Transverse colon (tissue), 4 donors: ENCODE measurements at regions not wholly inside any gene's neighbourhood (a gene's known extent, or its start where the extent isn't known, plus 50 kb on each side); places are given as distances from the start of the nearest gene placed in this dataset.

Source experiments
- DNase-seq: peaks from one replicate; pipeline ENCODE4 v3.0.0-alpha.2; 2019
- H3K27ac ChIP-seq, 4 donors: fragments of 200-600 bp; sonication (generic); 2 replicates each; pipeline ENCODE4 v1.5.1; 2016 to 2018; ENCODE audit warnings: inconsistent platforms in 4 of 4
- H3K27me3 ChIP-seq: fragments of 200-600 bp; sonication (generic); 2 replicates; pipeline ENCODE4 v1.5.1; 2017; ENCODE audit warnings: inconsistent platforms
- H3K36me3 ChIP-seq, 4 donors: fragments of 200-600 bp; sonication (generic); 2 replicates each; pipeline ENCODE4 v1.5.1; 2017 to 2019; ENCODE audit warnings: inconsistent platforms in 4 of 4
- H3K4me1 ChIP-seq, 4 donors: fragments of 200-600 bp; sonication (generic); 2 replicates each; pipeline ENCODE4 v1.5.1; 2017 to 2020; ENCODE audit warnings: inconsistent platforms in 4 of 4
- H3K4me3 ChIP-seq, 4 donors: fragments of 200-600 bp; sonication (generic); 1 replicate in 1 of 4; 2 replicates in 3 of 4; pipeline versions ENCODE4 v1.5.1 to v1.6.1; 2017 to 2019; ENCODE audit warnings: inconsistent platforms in 4 of 4
- H3K9me3 ChIP-seq, 2 donors: fragments of 200-600 bp; sonication (generic); 2 replicates each; pipeline ENCODE4 v1.5.1; 2017 to 2019; ENCODE audit warnings: inconsistent platforms in 2 of 2
- CTCF ChIP-seq, 5 experiments: fragments of 200-600 bp in 3 of 5; fragments of 450-650 bp in 2 of 5; sonication (generic) in 3 of 5; IDR thresholded peaks; 1 replicate in 2 of 5; 2 replicates in 3 of 5; pipeline ENCODE4 v1.5.1; 2016 to 2017; ENCODE audit warnings: antibody characterized with exemption in 5 of 5, inconsistent platforms in 3 of 5, mild to moderate bottlenecking in 2 of 5, moderate library complexity in 1 of 5
- EP300 ChIP-seq: sonication (generic); formaldehyde crosslinking; IDR thresholded peaks from one replicate; pipeline ENCODE4 v1.6.1; 2017; ENCODE audit warnings: antibody characterized with exemption, low read depth
- POLR2A ChIP-seq: fragments of 450-650 bp; IDR thresholded peaks from one replicate; pipeline ENCODE4 v1.6.1; 2016; ENCODE audit warnings: antibody characterized with exemption, mild to moderate bottlenecking, moderate library complexity
- POLR2AphosphoS5 ChIP-seq, 3 donors: sonication (generic); formaldehyde crosslinking; IDR thresholded peaks; one replicate each; pipeline ENCODE4 v1.6.1; 2016; ENCODE audit warnings: antibody characterized with exemption in 3 of 3
- WGBS, 2 donors: methylation state at CpG; one replicate each; pipeline ENCODE4 v1.1.5; 2018; ENCODE audit warnings: low coverage in 1 of 2; 5-methylcytosine and 5-hydroxymethylcytosine counted together
- in situ Hi-C, 4 donors: fragments of 200-750 bp; cut with MboI; loops; one replicate each; pipeline versions ENCODE4 v1.15.0 to v1.15.1; 2017; ENCODE audit warnings: low sequenced_read_pairs in 3 of 4, low pct_ligation_motif_present in 1 of 4, low pct_unique_long_range_greater_than_20kb in 1 of 4
- intact Hi-C: fragments of 100-400 bp; cut with DNase I; formaldehyde crosslinking; loops from one replicate; pipeline ENCODE4 v1.15.1; 2023; ENCODE audit warnings: low total_unique reads

DNA sequence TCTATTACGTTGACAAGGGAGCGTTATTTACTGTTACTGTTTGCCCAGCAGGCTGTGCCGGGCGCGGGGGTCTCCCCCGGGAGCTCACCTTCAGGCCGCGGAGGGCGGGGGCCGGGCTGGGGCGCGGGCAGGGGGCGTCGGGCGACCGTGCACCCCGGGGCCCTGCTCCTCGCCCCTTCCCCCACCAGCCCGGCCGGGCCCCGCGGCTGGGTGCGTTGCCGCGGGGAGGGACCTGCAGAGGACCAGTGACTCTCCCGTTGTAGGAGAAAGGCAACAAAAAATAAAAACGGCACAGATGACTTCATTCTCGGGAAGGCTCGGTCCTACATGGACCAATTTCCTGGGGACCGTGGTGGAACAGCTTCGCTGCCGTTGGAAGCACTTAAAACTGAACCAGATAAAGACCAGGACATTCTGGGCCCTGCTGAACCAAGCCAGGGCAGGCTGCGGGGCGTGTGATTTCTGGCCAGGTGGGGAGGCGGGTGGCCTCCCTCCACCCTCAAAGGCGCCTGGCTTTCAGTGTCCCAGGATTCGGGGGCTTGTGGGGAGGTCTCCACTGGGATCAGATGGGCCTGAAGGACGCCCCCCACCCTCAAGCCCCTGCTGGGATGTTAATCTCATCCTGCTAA, 57.4 kb downstream of the IGLL1 start:
- H3K4me3 ChIP-seq, result peak overlapping the region in 3 of 4 donors; percentile 20 to 61 (median 44)
- TF ChIP-seq POLR2A (peak; percentile 17), CTCF (IDR thresholded peaks at IDR 0.05) (no peak)
- 12 to 35% methylated on average over 8 to 36 of the region's 38 CpGs for WGBS, 2 donors
- intact Hi-C loops, result no loop called here
- DNase-seq, result no peak
- no peaks in the 10 kb centered on the region for H3K27me3 ChIP-seq
- peaks cover 13 to 43% (median 29%) of the 10 kb centered on the region in 4 donors for H3K4me1 ChIP-seq
- no peaks in the 10 kb centered on the region for H3K9me3 ChIP-seq
- in situ Hi-C loops, result no loop called here
- H3K36me3 ChIP-seq, result no peaks in the 10 kb centered on the region
- peak overlapping the region; percentile 82 to 94 (median 90) for H3K27ac ChIP-seq

DNA sequence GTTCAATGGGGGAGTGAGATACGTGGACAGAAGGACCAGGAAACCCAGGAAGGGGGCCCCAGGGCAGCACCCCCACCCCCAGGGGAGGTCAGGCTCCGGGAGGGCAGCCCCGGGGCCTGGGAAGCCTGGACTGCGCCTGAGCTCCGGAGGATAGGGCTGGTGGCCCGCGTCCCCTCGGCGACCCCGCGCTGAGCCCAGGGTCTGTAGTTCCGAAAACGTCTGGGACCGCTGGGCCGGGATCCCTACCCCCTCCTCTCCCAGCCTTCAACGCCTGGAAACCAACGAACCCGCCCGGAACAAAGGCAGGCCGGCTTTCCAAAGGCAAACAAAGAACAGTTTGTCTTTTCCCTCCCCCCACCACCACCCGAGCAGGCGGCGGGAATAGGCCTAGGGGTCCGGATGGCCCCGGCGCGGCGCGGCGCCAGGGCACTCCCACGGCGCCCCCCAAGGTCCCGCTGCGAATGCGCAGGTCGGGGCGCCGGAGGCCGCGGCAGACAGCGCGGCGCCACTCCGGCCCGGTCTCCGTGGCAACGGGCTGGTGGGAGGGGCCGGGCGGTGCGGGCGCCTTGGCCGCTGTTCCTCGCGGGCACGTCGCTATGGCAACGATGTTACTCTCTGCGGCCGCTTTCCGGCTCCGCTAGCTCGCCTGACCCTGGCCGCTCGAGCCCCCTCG, 58.5 kb downstream of the IGLL1 start:
- intact Hi-C loops, result no loop called here
- no peak for TF ChIP-seq POLR2A
- TF ChIP-seq POLR2AphosphoS5 (IDR thresholded peaks at IDR 0.05), result peak in 2 of 3 donors; percentile 42 to 62
- peak in 1 of 5 experiments; percentile 18 for TF ChIP-seq CTCF (IDR thresholded peaks at IDR 0.05)
- no peaks in the 10 kb centered on the region for H3K9me3 ChIP-seq
- peak; percentile 92 for DNase-seq
- in situ Hi-C loops, result no loop called here
- WGBS, 2 donors, result 0 to 1% methylated on average over 6 to 21 of the region's 65 CpGs
- peak overlapping the region; percentile 82 to 94 (median 90) for H3K27ac ChIP-seq
- no peaks in the 10 kb centered on the region for H3K36me3 ChIP-seq
- H3K4me1 ChIP-seq, result peaks cover 13 to 43% (median 29%) of the 10 kb centered on the region in 4 donors
- peak overlapping the region; percentile 34 to 61 (median 42) for H3K4me3 ChIP-seq
- H3K27me3 ChIP-seq, result no peaks in the 10 kb centered on the region

GRCh38 chr22:23520863-23521440, 59.1 kb downstream of the IGLL1 start:
- no peak for DNase-seq
- Histone ChIP-seq H3K36me3 (no peaks in the 10 kb centered on the region), H3K4me3 (peak overlapping the region in 3 of 4 donors; percentile 41 to 61 (median 44)), H3K9me3 (no peaks in the 10 kb centered on the region), H3K4me1 (peaks cover 13 to 43% (median 29%) of the 10 kb centered on the region in 4 donors), H3K27me3 (no peaks in the 10 kb centered on the region), H3K27ac (peak overlapping the region; percentile 82 to 94 (median 90))
- TF ChIP-seq EP300 (no peak), CTCF (IDR thresholded peaks at IDR 0.05) (no peak), POLR2A (no peak), POLR2AphosphoS5 (IDR thresholded peaks at IDR 0.05) (no peak)
- intact Hi-C loops, result no loop called here
- 35% methylated on average over 28 of the region's 28 CpGs; no CpG with 5 or more reads in 1 of the 2 donors for WGBS, 2 donors
- in situ Hi-C loops, result no loop called here

GRCh38 chr22:23519442-23520157, 60.5 kb downstream of the IGLL1 start:
- WGBS, 2 donors, result 91% methylated on average over 11 of the region's 11 CpGs; no CpG with 5 or more reads in 1 of the 2 donors
- in situ Hi-C loops (no loop called here), intact Hi-C loops (no loop called here)
- Histone ChIP-seq H3K9me3 (no peaks in the 10 kb centered on the region), H3K36me3 (no peaks in the 10 kb centered on the region), H3K27ac (peak overlapping the region in 3 of 4 donors; percentile 88 to 94 (median 93)), H3K27me3 (no peaks in the 10 kb centered on the region), H3K4me3 (no peak overlapping the region), H3K4me1 (peaks cover 13 to 43% (median 29%) of the 10 kb centered on the region in 4 donors)
- TF ChIP-seq CTCF (IDR thresholded peaks at IDR 0.05) (no peak), POLR2AphosphoS5 (IDR thresholded peaks at IDR 0.05) (no peak), POLR2A (no peak)
- no peak for DNase-seq
